CD14-positive monocyte (primary cell): ENCODE measurements at regions not wholly inside any gene's neighbourhood (a gene's known extent, or its start where the extent isn't known, plus 50 kb on each side); places are given as distances from the start of the nearest gene placed in this dataset.

ENCODE experiments used
- DNase-seq, 3 donors: peaks; one replicate each; pipeline ENCODE4 v3.0.0-alpha.2; 2011 to 2022
- H2AFZ ChIP-seq: 2 replicates; pipeline ENCODE4 v1.6.0; 2012; ENCODE audit warnings: mild to moderate bottlenecking, low read depth, low read length, inconsistent platforms; ENCODE audit not compliant: insufficient read depth, poor library complexity, severe bottlenecking
- H3K27ac ChIP-seq, 2 donors: 1 replicate in 1 of 2; 2 replicates in 1 of 2; pipeline ENCODE4 v1.5.1; 2012 to 2013; ENCODE audit warnings: low read length in 2 of 2, control low read depth in 1 of 2, inconsistent platforms in 1 of 2, low read depth in 1 of 2, mild to moderate bottlenecking in 1 of 2
- H3K27me3 ChIP-seq, 2 donors: one replicate each; pipeline versions ENCODE4 v1.6.0 to v1.6.1; 2011 to 2013; ENCODE audit warnings: low read length in 2 of 2; ENCODE audit not compliant: control insufficient read depth in 2 of 2, insufficient read depth in 2 of 2
- H3K36me3 ChIP-seq, 2 donors: replicated peaks in 1 of 2; 1 replicate in 1 of 2; 2 replicates in 1 of 2; pipeline versions ENCODE4 v1.5.1 to v1.6.1; 2012 to 2013; ENCODE audit warnings: low read length in 2 of 2, control low read depth in 1 of 2, inconsistent platforms in 1 of 2, mild to moderate bottlenecking in 1 of 2; ENCODE audit not compliant: insufficient read depth in 2 of 2, control insufficient read depth in 1 of 2
- H3K4me1 ChIP-seq, 2 donors: 1 replicate in 1 of 2; 2 replicates in 1 of 2; pipeline versions ENCODE4 v1.5.1 to v1.6.1; 2012 to 2013; ENCODE audit warnings: low read length in 2 of 2, control low read depth in 1 of 2, inconsistent platforms in 1 of 2, mild to moderate bottlenecking in 1 of 2, moderate library complexity in 1 of 2; ENCODE audit not compliant: insufficient read depth in 2 of 2, control insufficient read depth in 1 of 2
- H3K4me2 ChIP-seq: replicated peaks from 2 replicates; pipeline ENCODE3; 2012; ENCODE audit warnings: low read length, moderate library complexity, mild to moderate bottlenecking; ENCODE audit not compliant: poor library complexity, severe bottlenecking; ENCODE audit errors: extremely low read depth
- H3K4me3 ChIP-seq, 3 experiments: fragments of 200-600 bp in 1 of 3; sonication (generic) in 1 of 3; replicated peaks in 1 of 3; 1 replicate in 2 of 3; 2 replicates in 1 of 3; pipeline ENCODE4 v1.5.1; 2011 to 2013; ENCODE audit warnings: low read length in 3 of 3, mild to moderate bottlenecking in 3 of 3, control low read depth in 2 of 3, low read depth in 2 of 3, inconsistent platforms in 1 of 3, moderate library complexity in 1 of 3
- H3K79me2 ChIP-seq: 2 replicates; pipeline ENCODE4 v1.6.0; 2012; ENCODE audit warnings: mild to moderate bottlenecking, control low read depth, inconsistent platforms, low read length, moderate library complexity; ENCODE audit not compliant: insufficient read depth
- H3K9ac ChIP-seq: 2 replicates; pipeline ENCODE4 v1.6.0; 2017; ENCODE audit warnings: low read length, mild to moderate bottlenecking; ENCODE audit not compliant: insufficient read depth, poor library complexity, severe bottlenecking
- H3K9me3 ChIP-seq, 2 donors: replicated peaks in 1 of 2; 1 replicate in 1 of 2; 2 replicates in 1 of 2; pipeline versions ENCODE4 v1.5.1 to v1.6.1; 2012 to 2013; ENCODE audit warnings: low read length in 2 of 2, control low read depth in 1 of 2; ENCODE audit not compliant: control insufficient read depth in 1 of 2, insufficient read depth in 1 of 2
- H4K20me1 ChIP-seq: 2 replicates; pipeline ENCODE4 v1.6.0; 2012; ENCODE audit warnings: mild to moderate bottlenecking, low read length, control low read depth, moderate library complexity; ENCODE audit not compliant: insufficient read depth
- H3K27ac Mint-ChIP-seq, 7 donors: one replicate each; pipeline ENCODE4 v1.8.0; 2020; ENCODE audit warnings: mild to moderate bottlenecking in 7 of 7, mixed read lengths in 7 of 7, moderate library complexity in 6 of 7, inconsistent platforms in 2 of 7
- H3K27me3 Mint-ChIP-seq, 3 donors: one replicate each; pipeline ENCODE4 v1.8.0; 2021 to 2022; ENCODE audit warnings: low read depth in 3 of 3, mild to moderate bottlenecking in 3 of 3, mixed read lengths in 3 of 3, moderate library complexity in 3 of 3, inconsistent platforms in 1 of 3
- H3K36me3 Mint-ChIP-seq, 2 donors: one replicate each; pipeline ENCODE4 v1.8.0; 2020; ENCODE audit warnings: mixed read lengths in 2 of 2, inconsistent platforms in 1 of 2, mild to moderate bottlenecking in 1 of 2
- H3K4me1 Mint-ChIP-seq: one replicate; pipeline ENCODE4 v1.8.0; 2020; ENCODE audit warnings: mild to moderate bottlenecking, mixed read lengths
- H3K4me3 Mint-ChIP-seq, 2 donors: one replicate each; pipeline ENCODE4 v1.8.0; 2020; ENCODE audit warnings: mild to moderate bottlenecking in 2 of 2, mixed read lengths in 2 of 2, moderate library complexity in 1 of 2
- H3K9me3 Mint-ChIP-seq, 7 donors: one replicate each; pipeline ENCODE4 v1.8.0; 2020 to 2022; ENCODE audit warnings: mixed read lengths in 7 of 7, mild to moderate bottlenecking in 6 of 7, moderate library complexity in 6 of 7, inconsistent platforms in 2 of 7
- CTCF ChIP-seq: fragments of 200-600 bp; IDR thresholded peaks from one replicate; pipeline ENCODE4 v1.8.0; 2022; ENCODE audit warnings: antibody characterized with exemption, mild to moderate bottlenecking
- WGBS: methylation state at CpG from one replicate; pipeline ENCODE4 v1.1.5; 2013; ENCODE audit warnings: missing lambda C conversion rate; ENCODE audit not compliant: insufficient coverage; 5-methylcytosine and 5-hydroxymethylcytosine counted together
- intact Hi-C, 2 donors: fragments of 100-400 bp; cut with micrococcal nuclease; formaldehyde crosslinking; loops; one replicate each; pipeline versions ENCODE4 v1.15.0 to v1.15.1; 2023

- intact Hi-C loops, result no loop called here
- Histone ChIP-seq H3K9ac (no peak overlapping the region), H3K4me1 (no peaks in the 10 kb centered on the region), H4K20me1 (no peaks in the 10 kb centered on the region), H3K27me3 (no peaks in the 10 kb centered on the region), H3K4me2 (no peak overlapping the region), H2AFZ (no peak overlapping the region), H3K79me2 (no peaks in the 10 kb centered on the region), H3K27ac (no peak overlapping the region), H3K4me3 (no peak overlapping the region), H3K9me3 (no peaks in the 10 kb centered on the region), H3K36me3 (no peaks in the 10 kb centered on the region)
- no peak overlapping the region for H3K27ac Mint-ChIP-seq
- 67% methylated on average over 2 of the region's 16 CpGs for WGBS
- TF ChIP-seq CTCF, result no peak
- no peak for DNase-seq
- H3K27me3 Mint-ChIP-seq, result peaks cover 4 to 13% (median 7%) of the 10 kb centered on the region in 3 donors
- H3K4me1 Mint-ChIP-seq, result no peaks in the 10 kb centered on the region
- no peak overlapping the region for H3K4me3 Mint-ChIP-seq
- H3K36me3 Mint-ChIP-seq, result no peaks in the 10 kb centered on the region
- peaks cover 0 to 13% (median 1%) of the 10 kb centered on the region in 7 donors for H3K9me3 Mint-ChIP-seq
These were observed 112.5 kb downstream of the RRAGC start for GRCh38 chr1:38746941-38747600.

- Mint-ChIP-seq H3K27me3 (peaks cover 3 to 13% (median 7%) of the 10 kb centered on the region in 3 donors), H3K9me3 (peaks cover 0 to 13% (median 1%) of the 10 kb centered on the region in 7 donors), H3K27ac (no peak overlapping the region), H3K36me3 (no peaks in the 10 kb centered on the region), H3K4me3 (no peak overlapping the region), H3K4me1 (no peaks in the 10 kb centered on the region)
- no peaks in the 10 kb centered on the region for H3K79me2 ChIP-seq
- H3K27ac ChIP-seq, result no peak overlapping the region
- H3K27me3 ChIP-seq, result no peaks in the 10 kb centered on the region
- no peak overlapping the region for H3K4me3 ChIP-seq
- no peaks in the 10 kb centered on the region for H3K4me1 ChIP-seq
- no peaks in the 10 kb centered on the region for H4K20me1 ChIP-seq
- H3K4me2 ChIP-seq, result no peak overlapping the region
- H3K9ac ChIP-seq, result no peak overlapping the region
- intact Hi-C loops, result no loop called here
- no peak for DNase-seq
- no peak overlapping the region for H2AFZ ChIP-seq
- 79% methylated on average over 3 of the region's 6 CpGs for WGBS
- no peaks in the 10 kb centered on the region for H3K9me3 ChIP-seq
- no peaks in the 10 kb centered on the region for H3K36me3 ChIP-seq
- TF ChIP-seq CTCF, result no peak
These were observed 113.1 kb downstream of the RRAGC start for GRCh38 chr1:38746402-38746935.
